GM23338 (cell line): ENCODE measurements at regions not wholly inside any gene's neighbourhood (a gene's known extent, or its start where the extent isn't known, plus 50 kb on each side); places are given as distances from the start of the nearest gene placed in this dataset.

ENCODE experiments used
- CREB1 ChIP-seq: fragments of 250-450 bp; sonication (Bioruptor Pico); IDR thresholded peaks from 2 replicates; pipeline ENCODE4 v1.5.0; 2020; ENCODE audit warnings: low read depth, mild to moderate bottlenecking, moderate library complexity
- CTCF ChIP-seq, 2 experiments: fragments of 200-600 bp in 1 of 2; sonication (generic) in 1 of 2; conservative IDR thresholded peaks; 2 replicates each; pipeline versions ENCODE4 v1.5.1 to v1.6.1; 2016 to 2017; ENCODE audit warnings: antibody characterized with exemption in 2 of 2, low read depth in 2 of 2, mild to moderate bottlenecking in 2 of 2, moderate library complexity in 1 of 2
- EZH2 ChIP-seq: fragments of 200-600 bp; sonication (generic); IDR thresholded peaks from one replicate; pipeline ENCODE4 v1.8.0; 2017; ENCODE audit warnings: antibody characterized with exemption, mild to moderate bottlenecking, low read depth; ENCODE audit not compliant: unreplicated experiment
- EZH2phosphoT487 ChIP-seq: fragments of 200-600 bp; sonication (generic); IDR thresholded peaks from one replicate; pipeline ENCODE4 v1.8.1; 2018; ENCODE audit warnings: antibody characterized with exemption; ENCODE audit not compliant: unreplicated experiment
- NANOG ChIP-seq: IDR thresholded peaks from 2 replicates; pipeline ENCODE4 v1.6.1; 2016; ENCODE audit warnings: antibody characterized with exemption, borderline replicate concordance
- POLR2AphosphoS5 ChIP-seq: IDR thresholded peaks from 2 replicates; pipeline ENCODE4 v1.6.1; 2016; ENCODE audit warnings: antibody characterized with exemption, low read depth
- REST ChIP-seq: IDR thresholded peaks from one replicate; pipeline ENCODE4 v1.6.1; 2018; ENCODE audit warnings: antibody characterized with exemption; ENCODE audit not compliant: unreplicated experiment
- STAT1 ChIP-seq: IDR thresholded peaks from one replicate; pipeline ENCODE4 v1.6.1; 2016; ENCODE audit warnings: antibody characterized with exemption; ENCODE audit not compliant: unreplicated experiment
- TF ChIP-seq, protein P1 (sequence below): fragments of 250-450 bp; sonication (Bioruptor Pico); IDR thresholded peaks from 2 replicates; pipeline ENCODE4 v1.5.0; 2020; ENCODE audit warnings: mild to moderate bottlenecking, moderate library complexity
- TF ChIP-seq, protein P2 (sequence below): IDR thresholded peaks from 2 replicates; pipeline ENCODE4 v1.6.1; 2016; ENCODE audit warnings: antibody characterized with exemption

DNA sequence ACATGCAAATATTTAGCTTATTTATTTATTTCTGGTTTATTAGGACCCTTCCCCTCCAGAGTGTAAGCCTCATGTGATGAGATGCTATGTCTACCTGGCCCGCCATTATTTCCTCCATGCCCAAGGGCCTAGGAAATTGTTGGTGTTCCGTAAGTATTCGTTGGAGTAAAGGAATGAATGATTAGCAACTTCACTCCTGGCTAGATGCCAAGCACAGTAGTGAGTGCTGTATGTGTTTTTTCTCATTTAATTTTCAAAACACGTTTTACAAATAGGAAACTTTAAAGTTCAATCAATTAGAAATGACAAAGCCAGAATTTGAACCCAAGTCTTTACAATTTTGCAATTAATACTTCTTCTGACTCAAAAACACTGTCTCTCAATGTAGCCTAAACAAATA lies 253.8 kb downstream of the BCAT1 start:
- TF ChIP-seq CREB1 (no peak), STAT1 (no peak), CTCF (conservative IDR thresholded peaks at IDR 0.05; ENCODE audit: low read depth in 2 of 2) (no peak), POLR2AphosphoS5 (no peak), REST (no peak), EZH2 (no peak), EZH2phosphoT487 (no peak), NANOG (no peak)
- TF ChIP-seq, protein P1, sequence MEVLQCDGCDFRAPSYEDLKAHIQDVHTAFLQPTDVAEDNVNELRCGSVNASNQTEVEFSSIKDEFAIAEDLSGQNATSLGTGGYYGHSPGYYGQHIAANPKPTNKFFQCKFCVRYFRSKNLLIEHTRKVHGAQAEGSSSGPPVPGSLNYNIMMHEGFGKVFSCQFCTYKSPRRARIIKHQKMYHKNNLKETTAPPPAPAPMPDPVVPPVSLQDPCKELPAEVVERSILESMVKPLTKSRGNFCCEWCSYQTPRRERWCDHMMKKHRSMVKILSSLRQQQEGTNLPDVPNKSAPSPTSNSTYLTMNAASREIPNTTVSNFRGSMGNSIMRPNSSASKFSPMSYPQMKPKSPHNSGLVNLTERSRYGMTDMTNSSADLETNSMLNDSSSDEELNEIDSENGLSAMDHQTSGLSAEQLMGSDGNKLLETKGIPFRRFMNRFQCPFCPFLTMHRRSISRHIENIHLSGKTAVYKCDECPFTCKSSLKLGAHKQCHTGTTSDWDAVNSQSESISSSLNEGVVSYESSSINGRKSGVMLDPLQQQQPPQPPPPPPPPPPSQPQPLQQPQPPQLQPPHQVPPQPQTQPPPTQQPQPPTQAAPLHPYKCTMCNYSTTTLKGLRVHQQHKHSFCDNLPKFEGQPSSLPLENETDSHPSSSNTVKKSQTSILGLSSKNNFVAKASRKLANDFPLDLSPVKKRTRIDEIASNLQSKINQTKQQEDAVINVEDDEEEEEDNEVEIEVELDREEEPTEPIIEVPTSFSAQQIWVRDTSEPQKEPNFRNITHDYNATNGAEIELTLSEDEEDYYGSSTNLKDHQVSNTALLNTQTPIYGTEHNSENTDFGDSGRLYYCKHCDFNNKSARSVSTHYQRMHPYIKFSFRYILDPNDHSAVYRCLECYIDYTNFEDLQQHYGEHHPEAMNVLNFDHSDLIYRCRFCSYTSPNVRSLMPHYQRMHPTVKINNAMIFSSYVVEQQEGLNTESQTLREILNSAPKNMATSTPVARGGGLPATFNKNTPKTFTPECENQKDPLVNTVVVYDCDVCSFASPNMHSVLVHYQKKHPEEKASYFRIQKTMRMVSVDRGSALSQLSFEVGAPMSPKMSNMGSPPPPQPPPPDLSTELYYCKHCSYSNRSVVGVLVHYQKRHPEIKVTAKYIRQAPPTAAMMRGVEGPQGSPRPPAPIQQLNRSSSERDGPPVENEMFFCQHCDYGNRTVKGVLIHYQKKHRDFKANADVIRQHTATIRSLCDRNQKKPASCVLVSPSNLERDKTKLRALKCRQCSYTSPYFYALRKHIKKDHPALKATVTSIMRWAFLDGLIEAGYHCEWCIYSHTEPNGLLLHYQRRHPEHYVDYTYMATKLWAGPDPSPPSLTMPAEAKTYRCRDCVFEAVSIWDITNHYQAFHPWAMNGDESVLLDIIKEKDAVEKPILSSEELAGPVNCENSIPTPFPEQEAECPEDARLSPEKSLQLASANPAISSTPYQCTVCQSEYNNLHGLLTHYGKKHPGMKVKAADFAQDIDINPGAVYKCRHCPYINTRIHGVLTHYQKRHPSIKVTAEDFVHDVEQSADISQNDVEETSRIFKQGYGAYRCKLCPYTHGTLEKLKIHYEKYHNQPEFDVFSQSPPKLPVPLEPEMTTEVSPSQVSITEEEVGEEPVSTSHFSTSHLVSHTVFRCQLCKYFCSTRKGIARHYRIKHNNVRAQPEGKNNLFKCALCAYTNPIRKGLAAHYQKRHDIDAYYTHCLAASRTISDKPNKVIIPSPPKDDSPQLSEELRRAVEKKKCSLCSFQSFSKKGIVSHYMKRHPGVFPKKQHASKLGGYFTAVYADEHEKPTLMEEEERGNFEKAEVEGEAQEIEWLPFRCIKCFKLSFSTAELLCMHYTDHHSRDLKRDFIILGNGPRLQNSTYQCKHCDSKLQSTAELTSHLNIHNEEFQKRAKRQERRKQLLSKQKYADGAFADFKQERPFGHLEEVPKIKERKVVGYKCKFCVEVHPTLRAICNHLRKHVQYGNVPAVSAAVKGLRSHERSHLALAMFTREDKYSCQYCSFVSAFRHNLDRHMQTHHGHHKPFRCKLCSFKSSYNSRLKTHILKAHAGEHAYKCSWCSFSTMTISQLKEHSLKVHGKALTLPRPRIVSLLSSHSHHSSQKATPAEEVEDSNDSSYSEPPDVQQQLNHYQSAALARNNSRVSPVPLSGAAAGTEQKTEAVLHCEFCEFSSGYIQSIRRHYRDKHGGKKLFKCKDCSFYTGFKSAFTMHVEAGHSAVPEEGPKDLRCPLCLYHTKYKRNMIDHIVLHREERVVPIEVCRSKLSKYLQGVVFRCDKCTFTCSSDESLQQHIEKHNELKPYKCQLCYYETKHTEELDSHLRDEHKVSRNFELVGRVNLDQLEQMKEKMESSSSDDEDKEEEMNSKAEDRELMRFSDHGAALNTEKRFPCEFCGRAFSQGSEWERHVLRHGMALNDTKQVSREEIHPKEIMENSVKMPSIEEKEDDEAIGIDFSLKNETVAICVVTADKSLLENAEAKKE: no peak
- TF ChIP-seq, protein P2, sequence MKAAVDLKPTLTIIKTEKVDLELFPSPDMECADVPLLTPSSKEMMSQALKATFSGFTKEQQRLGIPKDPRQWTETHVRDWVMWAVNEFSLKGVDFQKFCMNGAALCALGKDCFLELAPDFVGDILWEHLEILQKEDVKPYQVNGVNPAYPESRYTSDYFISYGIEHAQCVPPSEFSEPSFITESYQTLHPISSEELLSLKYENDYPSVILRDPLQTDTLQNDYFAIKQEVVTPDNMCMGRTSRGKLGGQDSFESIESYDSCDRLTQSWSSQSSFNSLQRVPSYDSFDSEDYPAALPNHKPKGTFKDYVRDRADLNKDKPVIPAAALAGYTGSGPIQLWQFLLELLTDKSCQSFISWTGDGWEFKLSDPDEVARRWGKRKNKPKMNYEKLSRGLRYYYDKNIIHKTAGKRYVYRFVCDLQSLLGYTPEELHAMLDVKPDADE: no peak
